Heart left ventricle (tissue), 16 donors: ENCODE measurements at regions not wholly inside any gene's neighbourhood (a gene's known extent, or its start where the extent isn't known, plus 50 kb on each side); places are given as distances from the start of the nearest gene placed in this dataset.

Source experiments
- ATAC-seq, 4 donors: fragments of 200-7000 bp; cut with Tn5 transposase; one replicate each; pipeline ENCODE4 v1.9.1; 2020 to 2022; ENCODE audit warnings: moderate library complexity in 4 of 4, mild to moderate bottlenecking in 3 of 4, moderate number of reproducible peaks in 1 of 4
- DNase-seq, 5 donors: peaks; one replicate each; pipeline ENCODE4 v3.0.0-alpha.2; 2020
- H3K27ac ChIP-seq, 12 donors: fragments of 200-600 bp; sonication (generic) in 4 of 12; one replicate each; pipeline versions ENCODE4 v1.5.0 to v1.8.0; 2016 to 2022; ENCODE audit warnings: mild to moderate bottlenecking in 2 of 12
- H3K27me3 ChIP-seq, 9 donors: fragments of 200-600 bp; sonication (generic) in 2 of 9; one replicate each; pipeline versions ENCODE4 v1.5.1 to v1.8.0; 2016 to 2022; ENCODE audit warnings: mild to moderate bottlenecking in 3 of 9
- H3K36me3 ChIP-seq, 9 donors: fragments of 200-600 bp; sonication (generic) in 2 of 9; one replicate each; pipeline versions ENCODE4 v1.5.0 to v1.8.0; 2018 to 2022; ENCODE audit warnings: mild to moderate bottlenecking in 2 of 9
- H3K4me1 ChIP-seq, 12 donors: fragments of 200-600 bp; sonication (generic) in 4 of 12; one replicate each; pipeline versions ENCODE4 v1.5.0 to v1.8.0; 2016 to 2022; ENCODE audit warnings: mild to moderate bottlenecking in 3 of 12
- H3K4me3 ChIP-seq, 12 donors: fragments of 200-600 bp; sonication (generic) in 4 of 12; one replicate each; pipeline versions ENCODE4 v1.5.0 to v1.8.0; 2017 to 2022; ENCODE audit warnings: mild to moderate bottlenecking in 9 of 12, moderate library complexity in 4 of 12
- H3K9me3 ChIP-seq, 12 donors: fragments of 200-600 bp; sonication (generic) in 4 of 12; one replicate each; pipeline versions ENCODE4 v1.5.0 to v1.8.0; 2016 to 2022; ENCODE audit warnings: mild to moderate bottlenecking in 1 of 12
- POLR2A ChIP-seq, 2 donors: fragments of 450-650 bp; IDR thresholded peaks; one replicate each; pipeline ENCODE4 v1.6.1; 2017; ENCODE audit warnings: antibody characterized with exemption in 2 of 2, mild to moderate bottlenecking in 2 of 2, moderate library complexity in 2 of 2
- WGBS, 4 donors: extraction: QIAGEN DNeasy Blood & Tissue Kit in 2 of 4; methylation state at CpG; one replicate each; pipeline versions ENCODE4 v1.1.5 to v1.1.7; 2013 to 2018; 5-methylcytosine and 5-hydroxymethylcytosine counted together
- intact Hi-C, 10 donors: fragments of 100-400 bp; cut with DNase I; formaldehyde crosslinking; loops; one replicate each; pipeline versions ENCODE4 v1.11.1 to v1.14.2; 2022
- TF ChIP-seq, protein P1 (sequence below), 12 donors: fragments of 200-600 bp; sonication (generic) in 4 of 12; IDR thresholded peaks; one replicate each; pipeline versions ENCODE4 v1.5.0 to v1.8.0; 2018 to 2022; ENCODE audit warnings: antibody characterized with exemption in 12 of 12, mild to moderate bottlenecking in 5 of 12
- donor health status: ischemic (EF 13 %, LVEDD 7.1; RV severe dilation, severe dysfunction).
- donor health status: healthy with polysubstance abuse.
- donor health status: DM: no; HTN: yes; CAD: no.
- donor health status: DM: no; HTN: no; CAD: no.
- donor health status: ischemic (EF 25% LVEDD 6.9; RV normal size, moderate dysfunction).
- donor health status: ischemic (EF 25% LVEDD 5.7; RV mildly dilated, moderate dysfunction).
- donor health status: healthy.
- donor health status: DM: yes; HTN: yes; CAD: no.
- donor health status: ischemic (EF 35%, LVEDD 5.7; RV mildly dilated, moderate dysfunction).
- donor health status: nonischemic (EF 11% LVEDD 7.7; RV severe dilation, severe dysfunction).
- donor health status: DM: yes; HTN: yes; CAD: no.
- donor health status: PGD.
- donor health status: ischemic (EF 29% LVEDD 5.4; RV normal size, mild dysfunction).
- donor health status: nonischemic (EF 23%, LVEDD 6.1; RV moderate dilation, normal function).

DNA sequence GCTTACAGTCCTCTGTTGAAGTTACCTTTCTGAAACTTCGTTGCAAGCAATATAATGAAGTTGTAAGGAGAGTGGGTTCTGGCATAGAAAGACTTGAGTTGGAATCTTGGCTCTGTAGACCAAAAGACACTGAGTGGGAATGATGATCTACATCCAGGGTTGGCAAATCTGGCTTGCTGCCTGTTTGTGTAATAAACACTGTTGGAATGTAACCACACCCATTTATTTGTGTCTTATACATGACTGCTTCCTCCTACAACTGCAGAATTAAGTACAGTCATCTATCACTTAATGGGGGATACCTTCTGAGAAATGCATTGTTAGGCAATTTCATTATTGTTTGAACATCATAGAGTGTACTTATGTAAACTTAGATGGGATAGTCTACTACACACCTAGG is 178.4 kb upstream of the SUCLG2 start:
- 50 to 70% (median 68%) methylated on average over 1 of the region's 1 CpG for WGBS, 4 donors
- intact Hi-C loops = no loop called here
- H3K27ac ChIP-seq = no peak overlapping the region
- no peaks in the 10 kb centered on the region for H3K4me1 ChIP-seq
- TF ChIP-seq, protein P1, sequence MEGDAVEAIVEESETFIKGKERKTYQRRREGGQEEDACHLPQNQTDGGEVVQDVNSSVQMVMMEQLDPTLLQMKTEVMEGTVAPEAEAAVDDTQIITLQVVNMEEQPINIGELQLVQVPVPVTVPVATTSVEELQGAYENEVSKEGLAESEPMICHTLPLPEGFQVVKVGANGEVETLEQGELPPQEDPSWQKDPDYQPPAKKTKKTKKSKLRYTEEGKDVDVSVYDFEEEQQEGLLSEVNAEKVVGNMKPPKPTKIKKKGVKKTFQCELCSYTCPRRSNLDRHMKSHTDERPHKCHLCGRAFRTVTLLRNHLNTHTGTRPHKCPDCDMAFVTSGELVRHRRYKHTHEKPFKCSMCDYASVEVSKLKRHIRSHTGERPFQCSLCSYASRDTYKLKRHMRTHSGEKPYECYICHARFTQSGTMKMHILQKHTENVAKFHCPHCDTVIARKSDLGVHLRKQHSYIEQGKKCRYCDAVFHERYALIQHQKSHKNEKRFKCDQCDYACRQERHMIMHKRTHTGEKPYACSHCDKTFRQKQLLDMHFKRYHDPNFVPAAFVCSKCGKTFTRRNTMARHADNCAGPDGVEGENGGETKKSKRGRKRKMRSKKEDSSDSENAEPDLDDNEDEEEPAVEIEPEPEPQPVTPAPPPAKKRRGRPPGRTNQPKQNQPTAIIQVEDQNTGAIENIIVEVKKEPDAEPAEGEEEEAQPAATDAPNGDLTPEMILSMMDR (IDR thresholded peaks at IDR 0.05) = no peak
- TF ChIP-seq POLR2A (IDR thresholded peaks at IDR 0.05) = no peak
- no peaks in the 10 kb centered on the region for H3K27me3 ChIP-seq
- DNase-seq (no peak), ATAC-seq (no peak)
- H3K4me3 ChIP-seq = no peak overlapping the region
- no peaks in the 10 kb centered on the region for H3K36me3 ChIP-seq
- H3K9me3 ChIP-seq = peaks cover 0 to 27% (median 10%) of the 10 kb centered on the region in 12 donors

DNA sequence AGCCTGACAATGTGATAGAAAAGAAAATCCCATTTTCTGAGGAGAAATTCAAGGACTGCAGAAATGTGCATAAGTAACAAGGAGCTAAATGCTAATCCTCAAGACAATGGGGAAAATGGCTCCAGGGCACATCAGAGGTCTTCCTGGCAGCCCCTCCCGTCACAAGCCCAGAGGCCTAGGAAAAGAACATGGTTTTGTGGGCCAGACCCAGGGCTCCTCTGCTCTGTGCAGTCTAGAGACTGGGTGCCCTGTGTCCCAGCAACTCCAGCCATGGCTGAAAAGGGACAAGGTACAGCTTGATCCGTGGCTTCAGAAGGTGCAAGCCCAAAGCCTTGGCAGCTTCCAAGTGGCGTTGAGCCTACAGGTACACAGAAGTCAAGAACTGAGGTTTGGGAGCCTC is 176.8 kb upstream of the SUCLG2 start:
- no peak for DNase-seq
- Histone ChIP-seq H3K4me1 (no peaks in the 10 kb centered on the region), H3K36me3 (no peaks in the 10 kb centered on the region), H3K9me3 (peaks cover 0 to 27% (median 10%) of the 10 kb centered on the region in 12 donors), H3K4me3 (no peak overlapping the region), H3K27me3 (no peaks in the 10 kb centered on the region), H3K27ac (no peak overlapping the region)
- 75 to 84% (median 81%) methylated on average over 3 of the region's 3 CpGs for WGBS, 4 donors
- no peak for TF ChIP-seq POLR2A (IDR thresholded peaks at IDR 0.05)
- TF ChIP-seq, protein P1 (IDR thresholded peaks at IDR 0.05) = no peak
- intact Hi-C loops = no loop called here
- no peak for ATAC-seq

DNA sequence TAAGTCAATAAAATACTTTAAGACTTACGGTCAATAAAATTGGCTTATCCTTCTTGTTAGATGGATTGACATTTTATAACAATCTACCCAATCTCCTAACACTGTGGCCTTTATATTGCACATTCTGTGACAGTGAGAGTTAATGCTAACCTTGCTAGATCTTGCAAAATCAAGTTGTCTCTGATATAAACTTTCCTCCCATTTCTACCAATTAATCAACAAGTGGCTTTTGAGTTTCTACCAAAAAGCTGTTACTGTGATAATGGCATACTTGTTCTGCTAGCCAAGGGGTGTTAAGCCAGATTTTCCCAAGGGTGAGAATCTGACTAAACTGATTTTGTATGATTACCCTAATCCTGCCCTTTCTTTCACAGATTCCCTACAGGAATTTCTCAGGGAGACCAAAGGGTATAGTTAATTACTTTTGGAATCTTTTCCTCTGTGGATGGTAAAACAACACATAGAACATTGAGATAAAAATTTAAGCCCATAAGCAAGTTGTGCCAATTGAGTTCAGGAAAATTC is 174.1 kb upstream of the SUCLG2 start:
- Histone ChIP-seq H3K36me3 (no peaks in the 10 kb centered on the region), H3K27ac (no peak overlapping the region), H3K4me1 (no peaks in the 10 kb centered on the region), H3K4me3 (no peak overlapping the region), H3K27me3 (no peaks in the 10 kb centered on the region), H3K9me3 (peaks cover 0 to 13% (median 0%) of the 10 kb centered on the region in 12 donors)
- TF ChIP-seq POLR2A (IDR thresholded peaks at IDR 0.05) = no peak
- TF ChIP-seq, protein P1 (IDR thresholded peaks at IDR 0.05) = no peak
- no peak for DNase-seq
- intact Hi-C loops = loop anchor here in 2 of 10 donors (10.0 kb wide), 1 partner anchor 1046 kb away; no protein-coding TSS in a partner anchor
- no peak for ATAC-seq
- 85 to 95% (median 90%) methylated on average over 1 of the region's 1 CpG for WGBS, 4 donors

DNA sequence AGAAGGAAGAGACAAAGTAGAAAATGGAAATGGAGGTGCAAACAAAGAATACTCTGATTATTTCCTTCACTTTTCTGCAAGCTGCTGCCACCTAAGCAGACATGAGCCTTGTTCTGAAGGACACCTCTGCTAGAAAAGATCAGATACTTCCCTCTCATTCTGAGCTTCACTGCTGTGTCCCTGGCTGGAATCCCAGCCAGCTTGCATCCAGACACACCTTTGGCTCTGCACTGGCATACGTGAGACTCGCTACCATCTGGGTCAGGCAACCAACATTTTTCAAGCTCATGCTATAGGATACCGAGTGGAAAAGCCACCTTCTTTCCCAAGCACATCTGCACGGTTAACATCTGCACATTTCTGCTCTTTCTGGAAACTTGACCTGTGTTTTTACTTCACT is 166.7 kb upstream of the SUCLG2 start:
- no peak for TF ChIP-seq POLR2A (IDR thresholded peaks at IDR 0.05)
- TF ChIP-seq, protein P1 (IDR thresholded peaks at IDR 0.05) = no peak
- H3K27me3 ChIP-seq = no peaks in the 10 kb centered on the region
- DNase-seq (no peak), ATAC-seq (no peak)
- no peaks in the 10 kb centered on the region for H3K36me3 ChIP-seq
- H3K27ac ChIP-seq = no peak overlapping the region
- H3K9me3 ChIP-seq = peaks cover 0 to 5% (median 0%) of the 10 kb centered on the region in 12 donors
- intact Hi-C loops = loop anchor here in 2 of 10 donors (10.0 kb wide), 1 partner anchor 1054 kb away; no protein-coding TSS in a partner anchor
- 82 to 88% (median 86%) methylated on average over 4 of the region's 4 CpGs for WGBS, 4 donors
- H3K4me3 ChIP-seq = no peak overlapping the region
- H3K4me1 ChIP-seq = no peaks in the 10 kb centered on the region
